GM18520 (cell line): ENCODE measurements at regions not wholly inside any gene's neighbourhood (a gene's known extent, or its start where the extent isn't known, plus 50 kb on each side); places are given as distances from the start of the nearest gene placed in this dataset.

Source experiments
- ATAC-seq: cut with Tn5 transposase; IDR thresholded peaks from one replicate; pipeline ENCODE4 v1.9.1; 2021; ENCODE audit not compliant: unreplicated experiment

DNA sequence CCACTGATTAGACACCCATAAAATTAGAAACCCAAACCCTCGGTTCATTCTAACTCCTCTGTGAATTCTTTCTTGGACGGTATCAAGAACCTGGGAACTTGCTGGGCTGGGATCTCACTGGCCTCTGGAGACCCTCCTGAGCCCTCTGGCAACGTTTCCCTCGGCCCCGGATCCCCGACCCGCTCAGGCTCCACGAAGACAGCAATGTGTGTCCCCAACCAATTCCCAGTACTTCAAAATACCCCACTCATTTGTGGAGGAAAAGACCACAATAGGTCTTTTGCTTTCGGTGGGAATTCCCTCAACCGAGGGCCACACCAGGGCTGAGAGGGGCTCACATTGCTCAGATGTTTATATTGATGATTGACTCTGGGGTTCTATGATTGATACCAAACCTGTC is 117.9 kb upstream of the PRR20G start:
- ATAC-seq: no peak

DNA sequence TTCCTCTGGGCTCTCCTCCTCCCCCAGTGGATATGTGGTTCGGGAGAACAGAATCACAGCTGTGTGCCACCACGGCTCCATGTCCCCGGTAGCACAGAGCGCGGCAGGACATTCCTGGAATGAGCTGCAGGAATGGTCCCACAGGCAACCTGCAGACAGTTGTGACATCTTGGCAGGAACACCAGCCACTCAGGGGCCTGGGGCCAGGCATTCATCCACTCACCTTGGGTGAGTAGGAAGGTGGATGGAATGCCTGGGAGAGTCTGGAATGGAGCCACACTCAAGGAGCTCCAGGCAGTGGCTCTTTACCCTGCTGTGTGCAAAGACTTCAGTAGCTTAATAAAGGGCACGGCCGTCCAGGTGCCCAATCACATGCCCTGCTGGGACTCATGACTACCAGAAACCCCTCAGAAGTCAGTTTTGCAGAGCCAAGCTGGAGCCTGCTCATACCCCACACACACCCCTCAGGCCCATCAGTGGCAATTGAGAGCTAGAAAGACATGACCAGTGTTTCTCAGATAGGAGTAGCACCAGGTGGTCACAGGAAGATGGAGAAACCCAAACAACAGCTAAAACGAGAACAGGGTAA is 117.3 kb upstream of the PRR20G start:
- ATAC-seq: no peak

DNA sequence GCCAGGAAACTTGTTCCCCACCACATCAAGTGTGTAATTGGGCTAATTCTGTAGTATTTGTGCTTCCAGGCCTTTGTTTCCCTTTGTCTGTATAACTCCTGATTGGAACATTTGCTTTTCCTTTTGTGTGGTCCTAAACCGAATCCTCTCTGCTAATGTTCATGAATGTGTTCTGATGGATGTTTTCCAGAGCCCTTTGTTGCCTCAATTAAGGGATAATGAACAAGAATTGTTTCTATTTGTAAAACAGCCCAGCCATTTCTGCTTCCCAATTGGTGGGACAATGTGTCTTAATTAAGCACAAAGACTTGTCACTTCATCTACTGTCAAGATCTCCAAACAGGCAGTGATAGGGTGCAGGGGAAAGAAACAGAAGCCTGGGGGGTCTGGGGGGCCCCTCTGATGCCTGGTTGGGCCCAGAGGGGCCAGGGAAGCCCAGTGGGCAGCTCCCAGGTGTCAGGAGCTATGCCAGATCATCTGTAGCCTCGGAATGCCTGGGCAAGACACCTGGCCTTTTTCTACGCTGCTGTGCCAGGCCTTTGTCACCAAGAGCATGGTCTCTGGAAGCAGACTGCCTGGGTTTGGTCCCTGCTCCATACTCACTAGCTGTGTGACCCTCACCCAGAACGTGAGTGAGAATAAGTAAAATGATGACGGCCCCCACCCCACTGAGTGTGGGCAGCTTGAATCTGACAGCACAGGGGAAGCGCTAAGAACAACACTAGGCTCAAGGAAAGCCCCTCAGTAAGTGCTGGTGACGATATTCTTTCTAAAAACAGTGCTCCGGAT is 116.6 kb upstream of the PRR20G start:
- no peak for ATAC-seq

DNA sequence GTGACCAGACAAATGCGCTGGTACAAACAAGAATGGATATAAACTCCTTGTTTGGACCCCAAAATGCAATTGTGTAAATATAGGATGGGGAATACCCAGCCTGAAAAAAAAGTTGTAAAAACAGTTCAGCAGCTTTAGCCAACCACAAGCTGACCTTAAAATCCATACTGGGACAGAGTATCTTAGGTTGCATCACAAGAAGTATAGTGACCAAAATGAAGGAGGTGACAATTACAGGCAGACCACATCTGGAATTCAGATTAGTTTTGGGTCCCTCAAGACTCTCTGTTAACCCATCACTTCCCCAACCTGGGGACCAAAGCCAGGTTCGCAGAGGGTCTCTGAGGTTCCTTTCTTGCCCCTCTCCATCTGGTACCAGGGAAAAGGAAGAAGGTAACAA is 115.9 kb upstream of the PRR20G start:
- no peak for ATAC-seq

DNA sequence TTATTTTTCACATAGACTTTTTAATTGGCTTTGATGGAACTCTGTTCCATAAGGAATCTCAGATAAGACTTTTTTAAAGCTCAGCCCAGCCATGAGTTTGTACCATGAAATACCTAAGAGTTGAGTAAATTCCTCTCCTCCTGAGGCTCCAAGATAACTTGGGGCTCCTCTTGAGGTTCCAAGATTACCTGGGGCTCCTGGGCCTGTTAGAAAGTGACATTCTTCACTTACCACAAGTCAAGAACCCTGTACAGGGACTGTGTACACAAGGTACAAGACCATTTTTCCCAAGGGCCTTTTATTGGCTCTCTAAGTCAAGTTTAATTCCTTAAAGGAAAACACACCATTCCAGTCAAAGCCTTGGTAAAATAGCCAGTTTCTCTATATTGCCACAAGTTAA is 111.3 kb upstream of the PRR20G start:
- no peak for ATAC-seq

DNA sequence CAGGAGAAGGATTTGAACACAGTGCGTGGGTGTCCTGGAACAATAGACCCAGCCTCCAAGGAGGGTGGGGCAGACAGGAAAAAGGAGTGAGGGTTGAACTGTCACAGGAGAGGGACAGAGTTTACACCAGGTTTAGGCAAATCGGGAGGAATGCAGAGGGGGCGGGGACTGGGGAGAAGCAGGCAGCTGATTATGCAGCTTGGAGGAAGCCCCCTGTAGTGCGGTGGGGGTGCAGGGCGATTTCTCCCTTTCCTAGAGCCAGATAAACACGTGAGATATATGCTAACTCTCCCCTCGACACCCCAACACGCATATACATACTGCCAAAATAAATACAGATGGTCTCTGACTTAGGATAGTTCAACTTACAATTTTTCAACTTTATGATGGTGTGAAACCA is 108.6 kb upstream of the PRR20G start:
- no peak for ATAC-seq

DNA sequence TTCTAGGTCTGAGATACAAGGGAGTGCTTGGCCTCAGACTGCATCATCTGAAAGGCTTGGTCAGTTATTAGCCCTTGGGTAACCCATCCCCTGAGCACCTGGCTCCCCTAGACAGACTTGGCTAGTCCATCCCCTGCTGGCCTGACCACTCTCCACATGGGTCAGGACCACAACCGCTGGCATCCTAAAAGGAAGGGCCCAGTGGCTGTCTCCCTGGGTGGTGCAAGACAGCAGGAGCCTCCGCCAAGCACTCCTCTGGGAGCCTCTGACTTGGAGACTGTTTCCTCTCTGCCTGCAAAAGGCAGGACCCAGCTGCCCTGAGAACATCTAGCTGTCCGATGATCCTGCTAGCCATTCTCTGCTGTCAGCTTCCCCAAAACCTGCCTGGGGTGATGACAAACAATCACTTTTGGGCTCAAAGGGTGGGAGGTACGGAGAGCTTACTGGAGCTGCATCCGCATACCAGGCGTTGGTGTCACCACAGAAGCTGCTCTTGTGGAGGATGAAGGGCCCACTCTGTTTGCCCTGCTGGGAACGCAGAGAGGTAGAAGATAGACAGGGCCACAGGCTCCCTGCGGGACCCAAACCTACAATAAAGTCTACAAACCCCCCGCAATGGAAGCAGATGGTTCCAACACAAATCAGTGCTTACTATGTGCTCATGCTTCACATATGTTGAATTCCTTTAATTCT is 108.0 kb upstream of the PRR20G start:
- no peak for ATAC-seq

DNA sequence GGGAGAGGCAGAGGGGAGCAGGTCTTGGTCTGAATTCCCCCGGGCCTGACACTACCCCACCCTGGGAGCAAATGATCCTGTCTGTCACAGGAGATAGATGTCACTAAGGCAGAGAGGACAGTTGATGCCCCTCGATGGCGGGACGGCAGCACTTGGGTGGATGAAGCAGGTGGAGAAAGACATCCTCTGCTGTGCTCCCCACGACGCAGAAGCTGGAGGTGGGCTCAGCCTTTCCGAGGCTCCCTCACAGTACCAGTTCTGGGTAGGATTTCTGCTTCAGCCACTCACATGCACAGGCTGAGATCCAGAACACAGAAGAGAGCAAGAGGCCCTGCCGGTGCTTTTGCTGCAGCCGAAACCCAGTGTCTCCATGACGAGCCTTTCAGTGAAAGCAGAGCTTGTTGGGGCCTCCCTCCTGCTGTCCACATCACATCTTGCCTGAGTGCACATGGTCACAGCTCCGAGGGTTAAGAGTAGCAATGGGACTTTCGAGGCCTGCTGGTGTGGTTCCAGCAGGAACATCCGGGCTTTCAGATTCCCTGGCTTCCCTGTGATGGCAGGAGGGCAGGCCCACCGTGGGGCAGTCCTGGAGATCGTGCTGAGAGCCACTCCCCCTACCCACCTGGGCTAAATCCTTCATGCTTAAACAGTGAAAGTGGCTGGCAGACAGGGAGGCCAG is 107.3 kb upstream of the PRR20G start:
- no peak for ATAC-seq

DNA sequence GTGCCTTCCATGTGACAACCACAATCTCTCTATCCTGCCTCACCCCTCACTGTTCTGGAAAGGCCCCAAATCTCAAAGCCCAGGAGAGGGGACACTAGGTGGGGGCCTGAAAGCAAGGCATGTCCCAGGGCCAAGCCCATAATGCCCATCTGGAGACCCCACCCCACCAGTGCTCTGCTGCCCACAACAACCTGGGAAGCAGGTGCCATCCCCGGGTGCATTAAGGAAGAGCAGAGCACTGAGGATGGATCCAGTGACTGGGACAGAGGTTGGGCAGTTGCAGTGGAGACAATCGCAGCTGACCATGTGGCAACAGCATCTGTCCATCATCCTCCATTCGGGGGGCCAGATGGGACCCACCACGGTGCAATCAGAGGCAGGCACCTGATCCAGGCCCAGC is 106.2 kb upstream of the PRR20G start:
- no peak for ATAC-seq

DNA sequence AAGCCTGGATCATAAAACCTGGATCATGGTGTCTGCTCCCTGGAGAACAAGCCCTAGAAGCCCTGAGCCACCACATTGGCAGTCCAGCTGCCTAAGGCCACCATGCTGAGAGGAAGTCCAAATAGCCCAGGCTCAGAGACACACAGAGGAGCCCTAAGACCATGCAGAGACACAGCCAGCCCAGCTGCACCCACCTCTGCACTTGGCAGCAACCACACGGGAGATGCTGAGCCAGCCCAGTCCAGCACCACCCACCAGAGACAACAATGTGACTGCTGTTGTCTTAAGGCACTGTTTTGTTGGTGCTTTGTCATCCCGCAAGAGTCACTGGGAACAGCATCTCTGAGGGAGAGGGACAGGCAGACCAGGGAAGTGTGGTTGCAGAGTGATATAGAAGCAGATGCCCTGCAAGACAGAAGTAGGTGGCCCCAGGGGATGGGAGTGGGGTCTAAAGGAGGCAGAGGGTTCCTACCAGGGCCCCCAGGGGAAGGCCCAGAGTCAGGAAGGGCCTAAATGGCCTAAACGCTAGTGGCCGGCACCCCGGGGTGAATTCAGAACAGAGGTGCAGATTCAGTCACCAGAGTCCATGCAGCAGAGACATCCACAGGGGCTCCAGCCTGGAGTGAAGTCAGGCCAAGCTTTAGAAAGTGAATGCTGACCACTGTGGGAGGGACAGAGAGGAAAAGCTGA is 105.4 kb upstream of the PRR20G start:
- no peak for ATAC-seq

DNA sequence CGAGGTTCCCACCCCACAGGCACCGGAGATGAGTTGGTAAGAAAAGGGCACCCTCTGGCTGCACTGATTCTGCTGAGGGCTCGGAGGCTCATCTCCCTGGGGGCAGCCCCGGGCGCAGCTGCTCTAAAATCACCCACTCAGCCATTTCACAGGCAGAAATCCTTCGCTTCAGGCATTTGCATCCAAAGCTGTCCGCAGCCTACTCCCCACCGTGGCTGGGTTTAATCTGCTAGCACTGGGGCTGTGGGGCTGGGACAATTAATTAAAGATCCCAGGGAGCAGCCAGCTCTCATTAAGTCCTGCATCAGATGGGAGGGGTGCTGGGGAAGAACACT is 104.3 kb upstream of the PRR20G start:
- no peak for ATAC-seq

DNA sequence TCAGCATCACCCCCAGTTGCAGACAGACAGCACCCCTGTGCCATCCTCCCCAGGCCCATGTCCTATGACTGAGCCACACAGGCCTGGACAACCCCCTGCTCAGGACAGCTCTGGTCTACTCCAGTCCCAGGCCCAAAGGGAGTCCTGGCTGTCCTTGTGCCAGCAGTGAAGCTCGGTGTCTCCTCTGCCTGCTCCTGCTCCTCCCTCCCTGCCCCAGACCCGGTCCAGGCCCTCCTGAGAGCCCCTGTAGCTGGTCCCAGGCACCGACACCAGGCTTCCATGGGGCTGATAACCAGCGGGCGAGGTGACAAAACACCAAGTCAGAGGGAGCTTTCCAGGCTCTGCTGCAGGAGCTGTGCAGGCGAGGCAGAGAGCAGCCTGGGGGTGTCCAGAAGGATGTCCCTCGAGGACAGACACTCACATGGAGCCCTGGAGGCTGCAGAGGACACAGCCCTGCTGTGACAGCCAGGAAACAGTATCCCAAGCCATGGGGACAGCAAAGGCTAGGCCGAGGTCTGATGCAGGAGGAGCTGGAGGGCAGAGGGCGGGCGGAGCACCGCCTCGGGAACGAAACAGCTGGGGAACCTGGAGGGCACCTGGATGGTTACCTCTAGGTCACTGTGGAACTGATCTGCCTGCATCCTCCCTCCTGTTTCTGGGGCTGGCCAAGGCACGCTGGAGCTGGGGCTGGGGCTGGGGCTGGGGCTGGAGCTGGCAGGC is 103.8 kb upstream of the PRR20G start:
- ATAC-seq: no peak

DNA sequence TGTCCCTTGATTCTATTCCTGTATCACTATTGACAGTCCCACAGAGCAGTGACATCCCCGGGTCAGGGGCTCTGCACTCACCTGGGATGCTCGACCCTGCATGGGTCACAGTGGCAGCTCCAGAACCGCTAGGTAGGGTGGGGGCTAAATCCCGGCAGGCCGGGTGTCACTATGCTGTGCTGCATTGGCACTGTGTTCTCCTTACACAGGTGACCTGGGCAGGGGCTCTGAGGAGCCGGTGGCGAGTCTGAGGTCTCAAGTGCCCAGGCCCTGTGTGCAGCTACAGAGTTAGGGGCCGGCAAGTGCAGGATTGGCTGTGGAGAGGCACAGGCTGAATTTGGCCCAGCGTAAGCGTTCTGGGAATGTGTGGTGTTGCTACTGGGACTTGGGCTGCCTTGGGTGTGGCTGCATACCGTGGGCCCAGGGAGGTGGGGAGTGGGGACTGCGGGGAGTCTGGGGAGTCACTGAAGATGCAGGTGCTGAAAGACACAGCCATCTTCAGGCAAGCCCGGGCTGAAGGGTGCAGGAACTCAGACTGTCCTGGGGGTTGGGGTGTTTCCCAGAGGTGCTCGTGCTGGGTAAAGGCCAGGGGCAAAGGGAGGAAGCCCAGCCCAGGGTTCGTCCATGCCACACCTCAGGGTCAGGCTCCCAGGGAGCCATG is 102.6 kb upstream of the PRR20G start:
- no peak for ATAC-seq

DNA sequence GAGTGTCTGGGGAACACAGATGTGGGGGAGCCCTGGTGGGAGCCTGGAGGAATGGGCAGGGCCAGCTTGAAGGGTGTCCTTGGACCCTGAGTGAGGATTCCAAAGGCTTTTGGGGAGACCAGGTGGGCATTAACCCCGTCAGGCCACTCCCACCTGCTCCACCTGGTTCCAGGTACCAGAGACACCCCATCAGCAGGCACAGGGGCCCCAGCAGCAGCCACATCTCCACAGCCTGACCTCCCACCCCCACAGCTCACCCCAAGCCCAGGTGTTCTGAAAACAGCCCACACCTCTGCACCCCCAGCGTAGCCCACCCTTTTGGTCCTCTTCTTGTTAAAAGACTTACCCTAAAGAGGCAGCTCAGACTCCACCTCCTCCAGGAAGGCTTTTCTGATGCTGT is 102.1 kb upstream of the PRR20G start:
- no peak for ATAC-seq

DNA sequence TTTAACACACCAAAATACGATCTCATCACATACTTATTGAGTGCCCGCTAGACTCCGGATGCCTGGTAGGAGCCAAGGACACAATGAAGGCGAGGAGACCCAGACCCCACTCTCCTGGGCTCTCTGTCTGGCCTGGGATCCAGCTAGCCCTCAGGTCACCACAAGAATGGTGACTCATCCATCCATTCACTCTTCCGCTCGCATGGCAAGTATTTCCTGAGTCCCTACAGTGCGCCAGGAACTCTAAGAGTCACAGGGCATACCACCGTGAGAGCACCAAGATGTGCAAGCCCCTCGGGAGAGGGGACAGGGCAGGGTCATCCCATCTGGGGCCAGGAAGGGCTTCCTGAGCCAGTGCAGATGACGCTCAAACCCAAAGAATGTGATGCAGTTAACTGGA is 101.6 kb upstream of the PRR20G start:
- ATAC-seq: no peak

DNA sequence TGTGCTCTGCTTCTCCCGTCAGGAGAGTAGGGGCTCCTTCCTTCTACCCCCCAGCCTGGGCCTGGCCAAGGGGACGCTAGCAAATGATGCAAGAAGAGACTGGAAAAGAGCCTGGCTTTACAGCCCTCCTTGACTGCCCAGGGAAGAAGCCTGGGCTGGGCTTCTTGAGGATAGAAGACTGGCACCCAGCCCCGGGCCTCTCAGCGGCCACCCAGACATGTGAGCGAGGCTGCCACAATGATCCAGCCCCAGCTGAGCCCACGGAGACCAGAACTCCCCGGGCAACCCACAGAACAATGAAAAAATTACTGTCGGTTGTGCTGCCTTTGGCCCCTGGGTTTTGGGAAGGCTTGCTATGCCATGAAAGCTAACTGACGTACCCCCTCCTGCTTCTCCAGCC is 100.6 kb upstream of the PRR20G start:
- ATAC-seq: no peak

DNA sequence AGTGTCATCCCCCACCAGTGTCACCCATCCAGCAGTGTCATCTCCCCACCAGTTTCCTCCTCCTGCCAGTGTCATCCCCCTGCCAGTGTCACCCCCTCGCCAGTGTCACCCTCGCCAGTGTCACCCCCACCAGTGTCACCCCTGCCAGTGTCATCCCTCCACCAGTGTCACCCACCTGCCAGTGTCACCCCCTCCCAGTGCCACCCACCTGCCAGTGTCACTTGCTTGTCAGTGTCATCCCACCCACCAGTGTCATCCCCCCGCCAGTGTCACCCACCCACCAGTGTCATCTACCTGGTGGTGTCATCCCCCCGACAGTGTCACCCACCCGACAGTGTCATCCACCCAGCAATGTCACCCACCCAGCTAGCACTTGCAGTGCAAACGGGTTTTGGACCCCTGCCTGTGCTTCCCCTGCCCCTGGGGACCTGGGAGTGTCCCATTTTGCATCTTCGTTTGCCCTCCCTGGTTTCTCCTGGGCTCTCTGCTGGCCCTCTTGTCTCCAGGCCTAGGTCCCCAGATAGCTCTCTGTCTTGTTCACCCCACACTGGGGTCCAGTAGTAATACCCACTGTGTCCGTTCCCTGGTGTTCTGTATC is 99.8 kb upstream of the PRR20G start:
- no peak for ATAC-seq

DNA sequence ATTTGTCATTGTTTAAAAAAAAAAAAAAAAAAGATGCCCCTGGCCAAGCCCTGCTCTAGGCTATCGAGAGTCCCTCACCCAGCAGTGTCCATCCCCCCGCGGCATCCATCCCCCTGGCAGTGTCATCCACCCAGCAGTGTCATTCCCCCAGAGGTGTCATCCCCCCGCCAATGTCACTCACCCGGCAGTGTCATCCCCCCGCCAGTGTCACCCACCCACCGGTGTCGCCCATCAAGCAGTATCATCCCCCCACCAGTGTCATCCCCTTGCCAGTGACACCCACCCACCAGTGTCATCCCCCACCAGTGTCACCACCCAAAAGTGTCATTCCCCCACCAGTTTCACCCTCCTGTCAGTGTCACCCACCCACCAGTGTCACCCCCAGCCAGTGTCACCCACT is 99.3 kb upstream of the PRR20G start:
- ATAC-seq: no peak

DNA sequence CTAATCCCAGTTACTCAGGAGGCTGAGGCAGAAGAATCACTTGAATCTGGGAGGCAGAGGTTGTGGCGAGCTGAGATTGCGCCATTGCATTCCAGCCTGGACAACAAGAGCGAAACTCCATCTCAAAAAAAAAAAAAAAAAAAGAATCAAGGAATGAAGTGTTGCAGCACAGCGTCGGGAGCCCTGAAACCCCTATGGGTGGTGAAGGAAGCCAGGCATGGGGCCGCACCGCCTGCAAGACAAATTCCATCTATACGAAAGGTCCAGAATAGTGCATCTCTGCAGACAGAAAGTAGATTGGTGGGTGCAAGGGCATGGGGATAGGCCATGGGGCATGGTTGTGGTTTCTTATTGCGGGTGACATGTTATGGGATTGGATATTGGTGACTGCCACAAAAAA is 98.6 kb upstream of the PRR20G start:
- ATAC-seq: no peak

DNA sequence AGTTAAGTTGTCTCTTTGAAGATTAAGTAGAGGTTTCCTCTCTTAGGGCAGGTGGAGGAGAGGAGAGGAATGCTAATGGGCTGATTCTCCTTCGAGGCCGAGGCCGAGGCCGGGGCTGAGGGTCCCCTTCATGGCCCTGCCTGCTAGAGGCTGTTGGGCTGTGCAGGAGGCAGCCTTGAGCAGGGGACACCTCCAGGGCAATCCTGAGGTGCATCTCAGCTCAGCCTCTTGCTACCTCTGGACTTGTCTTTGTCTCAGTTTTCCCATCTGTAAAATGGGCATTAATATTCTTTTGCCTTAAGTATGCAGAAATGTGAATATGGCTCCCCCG is 97.7 kb upstream of the PRR20G start:
- no peak for ATAC-seq
